ENCODE measurements at regions not wholly inside any gene's neighbourhood (a gene's known extent, or its start where the extent isn't known, plus 50 kb on each side); places are given as distances from the start of the nearest gene placed in this dataset.
A peak's percentile ranks its signal among the peaks of the same experiment; 100 is the strongest.

- TF ChIP-seq ZNF8 (CRISPR knock-in tag; IDR thresholded peaks at IDR 0.05) (peak; percentile 93), POU6F1 (CRISPR knock-in tag; IDR thresholded peaks at IDR 0.05; ENCODE audit: borderline replicate concordance, low read depth) (no peak)
- ATAC-seq: no peak
Measured at GRCh38 chr1:20425622-20426021, 60.4 kb downstream of the CAMK2N1 start.

- no peak for ATAC-seq
- TF ChIP-seq ISL1 (CRISPR knock-in tag; IDR thresholded peaks at IDR 0.05) (no peak), GLIS3 (CRISPR knock-in tag; IDR thresholded peaks at IDR 0.05) (no peak), CSDC2 (CRISPR knock-in tag; IDR thresholded peaks at IDR 0.05) (no peak), ZNF565 (CRISPR knock-in tag; conservative IDR thresholded peaks at IDR 0.05; ENCODE audit: low read depth) (no peak), CSRNP3 (CRISPR knock-in tag; IDR thresholded peaks at IDR 0.05) (no peak), ARNTL (CRISPR knock-in tag; IDR thresholded peaks at IDR 0.05; ENCODE audit: borderline replicate concordance, low read depth) (no peak), CREB5 (CRISPR knock-in tag; IDR thresholded peaks at IDR 0.05; ENCODE audit: low read depth) (no peak), TCF4 (CRISPR knock-in tag; IDR thresholded peaks at IDR 0.05; ENCODE audit: borderline replicate concordance) (no peak), ESRRG (CRISPR knock-in tag; IDR thresholded peaks at IDR 0.05) (no peak), ZFP30 (CRISPR knock-in tag; IDR thresholded peaks at IDR 0.05) (no peak), PATZ1 (CRISPR knock-in tag; IDR thresholded peaks at IDR 0.05; ENCODE audit: borderline replicate concordance) (no peak), ZNF8 (CRISPR knock-in tag; IDR thresholded peaks at IDR 0.05) (no peak)
Measured at GRCh38 chr1:20423169-20423795, 62.7 kb downstream of the CAMK2N1 start.

- no peak for TF ChIP-seq TSHZ2 (CRISPR knock-in tag; IDR thresholded peaks at IDR 0.05)
- no peak for ATAC-seq
Measured at GRCh38 chr1:20421441-20421840, 64.6 kb downstream of the CAMK2N1 start.

- ATAC-seq: no peak
- TF ChIP-seq TSHZ2 (CRISPR knock-in tag; IDR thresholded peaks at IDR 0.05): no peak
- TF ChIP-seq ZNF565 (CRISPR knock-in tag; conservative IDR thresholded peaks at IDR 0.05; ENCODE audit: low read depth): no peak
- no peak for TF ChIP-seq PPARA (CRISPR knock-in tag; IDR thresholded peaks at IDR 0.05; ENCODE audit: borderline replicate concordance)
- TF ChIP-seq POU6F1 (CRISPR knock-in tag; IDR thresholded peaks at IDR 0.05; ENCODE audit: borderline replicate concordance, low read depth): no peak
- no peak for TF ChIP-seq ZFP30 (CRISPR knock-in tag; IDR thresholded peaks at IDR 0.05)
- TF ChIP-seq ESRRG (CRISPR knock-in tag; IDR thresholded peaks at IDR 0.05): no peak
- TF ChIP-seq ARNTL (CRISPR knock-in tag; IDR thresholded peaks at IDR 0.05; ENCODE audit: borderline replicate concordance, low read depth): no peak
- TF ChIP-seq BACH2 (CRISPR knock-in tag; IDR thresholded peaks at IDR 0.05; ENCODE audit: borderline replicate concordance): no peak
- no peak for TF ChIP-seq TCF4 (CRISPR knock-in tag; IDR thresholded peaks at IDR 0.05; ENCODE audit: borderline replicate concordance)
- TF ChIP-seq ZC3H10 (CRISPR knock-in tag; IDR thresholded peaks at IDR 0.05): no peak
- no peak for TF ChIP-seq ZNF8 (CRISPR knock-in tag; IDR thresholded peaks at IDR 0.05)
- no peak for TF ChIP-seq GLIS3 (CRISPR knock-in tag; IDR thresholded peaks at IDR 0.05)
Measured at GRCh38 chr1:20417581-20417980, 68.4 kb downstream of the CAMK2N1 start.
